SU-DHL-6 (cell line): ENCODE measurements at regions not wholly inside any gene's neighbourhood (a gene's known extent, or its start where the extent isn't known, plus 50 kb on each side); places are given as distances from the start of the nearest gene placed in this dataset.

Experiments used
- CTCF ChIP-seq: fragments of 200-600 bp; sonication (generic); IDR thresholded peaks from one replicate; pipeline ENCODE4 v1.5.1; 2017; ENCODE audit warnings: antibody characterized with exemption, mild to moderate bottlenecking, low read length, moderate library complexity; ENCODE audit not compliant: insufficient read depth, poor library complexity, severe bottlenecking
- EZH2phosphoT487 ChIP-seq: fragments of 200-600 bp; sonication (generic), shearing (Covaris generic); conservative IDR thresholded peaks from 2 replicates; pipeline ENCODE4 v1.6.1; 2018; ENCODE audit warnings: mild to moderate bottlenecking, antibody characterized with exemption, low read length, moderate library complexity, mixed read lengths

DNA sequence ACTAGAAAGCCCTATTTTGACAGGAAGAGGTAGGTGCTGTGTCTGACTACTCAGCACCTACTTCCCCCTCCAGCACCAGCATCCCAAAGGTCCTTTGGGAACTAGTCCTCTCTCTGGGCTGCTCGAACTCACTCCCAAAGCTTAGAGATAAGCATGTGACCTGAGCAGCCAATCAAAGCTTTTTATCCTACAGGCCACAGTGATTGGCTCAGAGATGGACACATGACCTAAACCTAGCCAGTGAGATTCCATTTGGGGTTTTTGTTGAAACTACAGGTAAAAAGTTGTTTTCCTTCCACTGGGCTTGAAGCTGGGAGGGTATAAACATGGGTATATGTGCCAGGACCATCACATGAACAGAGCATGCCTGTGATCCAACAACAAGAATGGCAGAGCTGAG lies 186.5 kb upstream of the PPP2R3A start:
- TF ChIP-seq CTCF (no peak), EZH2phosphoT487 (no peak)
